GM10248 (cell line): ENCODE measurements at regions not wholly inside any gene's neighbourhood (a gene's known extent, or its start where the extent isn't known, plus 50 kb on each side); places are given as distances from the start of the nearest gene placed in this dataset.

Experiments used
- CTCF ChIA-PET: fragments of 300-600 bp; sonication (Branson Sonifier 250); formaldehyde crosslinking; extraction: SDS; loops from one replicate; lab custom pipeline; 2021; ENCODE audit warnings: antibody characterized with exemption; lab: Yijun Ruan, JAX
- POLR2A ChIA-PET: fragments of 350-650 bp; sonication (Branson Sonifier 250); formaldehyde crosslinking; extraction: SDS; loops from one replicate; lab custom pipeline; 2020; ENCODE audit warnings: antibody characterized with exemption; lab: Yijun Ruan, JAX
- DNase-seq: peaks from one replicate; pipeline ENCODE4 v3.0.0; 2012; ENCODE audit errors: extremely low spot score
- CTCF ChIP-seq: IDR thresholded peaks from 2 replicates; pipeline ENCODE4 v1.5.1; 2012; ENCODE audit warnings: mild to moderate bottlenecking, low read depth; ENCODE audit errors: extremely low read depth, missing control alignments, control extremely low read depth

GRCh38 chr17:13755851-13756250 is 154.1 kb upstream of the HS3ST3A1 start:
- DNase-seq = no peak
- CTCF ChIA-PET = no interaction called here
- POLR2A ChIA-PET = no interaction called here
- no peak for TF ChIP-seq CTCF

GRCh38 chr17:13756763-13757162 is 155.0 kb upstream of the HS3ST3A1 start:
- POLR2A ChIA-PET = no interaction called here
- DNase-seq = no peak
- CTCF ChIA-PET = interaction anchor here (0.9 kb wide), 1 partner anchor 17 kb away, joined by 3 read pairs; no protein-coding TSS in a partner anchor
- no peak for TF ChIP-seq CTCF

- POLR2A ChIA-PET = no interaction called here
- DNase-seq = no peak
- CTCF ChIA-PET = interaction anchor here (0.8 kb wide), 1 partner anchor 14 kb away, joined by 3 read pairs; no protein-coding TSS in a partner anchor
- TF ChIP-seq CTCF = no peak
Measured at GRCh38 chr17:13757871-13758270, 156.1 kb upstream of the HS3ST3A1 start.

GRCh38 chr17:13759518-13760335 is 158.0 kb upstream of the HS3ST3A1 start:
- ChIA-PET CTCF (no interaction called here), POLR2A (no interaction called here)
- TF ChIP-seq CTCF = no peak
- DNase-seq = no peak

GRCh38 chr17:13761038-13761603 is 159.4 kb upstream of the HS3ST3A1 start:
- ChIA-PET POLR2A (no interaction called here), CTCF (no interaction called here)
- TF ChIP-seq CTCF = no peak
- no peak for DNase-seq

GRCh38 chr17:13765701-13766100 is 164.0 kb upstream of the HS3ST3A1 start:
- DNase-seq = no peak
- CTCF ChIA-PET = interaction anchor here (1.6 kb wide), 1 partner anchor 38 kb away, joined by 4 read pairs; no protein-coding TSS in a partner anchor

More at GRCh38 chr17:13765701-13766100, 164.0 kb upstream of the HS3ST3A1 start:
- POLR2A ChIA-PET = no interaction called here
- no peak for TF ChIP-seq CTCF
